ENCODE measurements at regions not wholly inside any gene's neighbourhood (a gene's known extent, or its start where the extent isn't known, plus 50 kb on each side); places are given as distances from the start of the nearest gene placed in this dataset.
"Not testable (repeated sequence)": the region's sequence is repeated elsewhere in the genome, so short reads cannot be mapped to it uniquely, and the experiment has no call there.

GRCh38 chr1:96509339-96509738 is 212.2 kb upstream of the PTBP2 start:
- no peak for DNase-seq (ENCODE audit: low read depth)

GRCh38 chr1:96509951-96510350 is 211.6 kb upstream of the PTBP2 start:
- DNase-seq (ENCODE audit: low read depth) = no peak

- DNase-seq (ENCODE audit: low read depth) = no peak
Observed at GRCh38 chr1:96510391-96510790, 211.2 kb upstream of the PTBP2 start.

- DNase-seq (ENCODE audit: low read depth) = no peak
Observed at GRCh38 chr1:96510911-96511310, 210.7 kb upstream of the PTBP2 start.

GRCh38 chr1:96513136-96513535 is 208.4 kb upstream of the PTBP2 start:
- no peak for DNase-seq (ENCODE audit: low read depth)

GRCh38 chr1:96515430-96515829 is 206.2 kb upstream of the PTBP2 start:
- DNase-seq (ENCODE audit: low read depth) = no peak

- no peak for DNase-seq (ENCODE audit: low read depth)
Observed at GRCh38 chr1:96515925-96516324, 205.7 kb upstream of the PTBP2 start.

- no peak for DNase-seq (ENCODE audit: low read depth)
Observed at GRCh38 chr1:96519851-96520578, 201.6 kb upstream of the PTBP2 start.

GRCh38 chr1:96520579-96520947 is 201.0 kb upstream of the PTBP2 start:
- no peak for DNase-seq (ENCODE audit: low read depth)

GRCh38 chr1:96521010-96521409 is 200.6 kb upstream of the PTBP2 start:
- DNase-seq (ENCODE audit: low read depth) = no peak

- no peak for DNase-seq (ENCODE audit: low read depth)
Observed at GRCh38 chr1:96521994-96522760, 199.4 kb upstream of the PTBP2 start.

GRCh38 chr1:96522927-96523326 is 198.7 kb upstream of the PTBP2 start:
- no peak for DNase-seq (ENCODE audit: low read depth)

GRCh38 chr1:96524100-96524499 is 197.5 kb upstream of the PTBP2 start:
- no peak for DNase-seq (ENCODE audit: low read depth)

GRCh38 chr1:96525657-96526557 is 195.7 kb upstream of the PTBP2 start:
- no peak for DNase-seq (ENCODE audit: low read depth)

- not testable (repeated sequence) for DNase-seq (ENCODE audit: low read depth)
Observed at GRCh38 chr1:96528672-96529071, 192.9 kb upstream of the PTBP2 start.

- DNase-seq (ENCODE audit: low read depth) = no peak
Observed at GRCh38 chr1:96533820-96534219, 187.8 kb upstream of the PTBP2 start.

- no peak for DNase-seq (ENCODE audit: low read depth)
Observed at GRCh38 chr1:96536581-96536980, 185.0 kb upstream of the PTBP2 start.

GRCh38 chr1:96538111-96538641 is 183.4 kb upstream of the PTBP2 start:
- DNase-seq (ENCODE audit: low read depth) = no peak

GRCh38 chr1:96538883-96539282 is 182.7 kb upstream of the PTBP2 start:
- DNase-seq (ENCODE audit: low read depth) = no peak

- DNase-seq (ENCODE audit: low read depth) = no peak
Observed at GRCh38 chr1:96541491-96541890, 180.1 kb upstream of the PTBP2 start.

- no peak for DNase-seq (ENCODE audit: low read depth)
Observed at GRCh38 chr1:96544051-96544830, 177.3 kb upstream of the PTBP2 start.

GRCh38 chr1:96544831-96545221 is 176.8 kb upstream of the PTBP2 start:
- no peak for DNase-seq (ENCODE audit: low read depth)
